ENCODE measurements at regions not wholly inside any gene's neighbourhood (a gene's known extent, or its start where the extent isn't known, plus 50 kb on each side); places are given as distances from the start of the nearest gene placed in this dataset.

GRCh38 chr9:84501587-84501986, 161.0 kb upstream of the SLC28A3 start:
- POLR2A ChIA-PET (ENCODE audit: unreplicated experiment), result no interaction called here
- in situ Hi-C loops (cut with MboI; ENCODE audit: low sequenced_read_pairs), result no loop called here

More at GRCh38 chr9:84501587-84501986, 161.0 kb upstream of the SLC28A3 start:
- Histone ChIP-seq H4K91ac (ENCODE audit: insufficient read depth, low read depth, low read length) (no peak overlapping the region), H3K56ac (ENCODE audit: extremely low read depth, insufficient read depth, low read length) (no peak overlapping the region), H3K4ac (ENCODE audit: low read depth, low read length) (no peak overlapping the region), H2AK5ac (ENCODE audit: low read depth, low read length) (no peak overlapping the region), H2BK15ac (ENCODE audit: low read depth, low read length) (no peak overlapping the region), H3K79me1 (ENCODE audit: low read depth in 1 of 2, low read length in 2 of 2) (no peaks in the 10 kb centered on the region), H3K27ac (ENCODE audit: insufficient read depth, low read length) (no peak overlapping the region), H3K9me3 (ENCODE audit: control insufficient read depth, insufficient read depth, low read length) (peaks cover 9% of the 10 kb centered on the region), H3K18ac (ENCODE audit: low read depth, low read length) (no peak overlapping the region), H4K20me1 (ENCODE audit: insufficient read depth, low read length) (no peaks in the 10 kb centered on the region), H3K9me1 (ENCODE audit: insufficient read depth, low read length) (no peaks in the 10 kb centered on the region), H3K23ac (ENCODE audit: low read depth, low read length) (no peak overlapping the region), H3K14ac (replicated peaks; ENCODE audit: low read depth, low read length) (no peak overlapping the region), H4K5ac (ENCODE audit: low read depth, low read length) (no peak overlapping the region), H2AK9ac (replicated peaks; ENCODE audit: low read depth, low read length, poor library complexity) (no peak overlapping the region), H3K27me3 (ENCODE audit: control insufficient read depth, insufficient read depth, low read length) (no peaks in the 10 kb centered on the region), H3K4me3 (ENCODE audit: insufficient read depth, low read depth, low read length) (no peak overlapping the region), H2AFZ (replicated peaks; ENCODE audit: low read length, poor library complexity) (no peak overlapping the region), H3K36me3 (ENCODE audit: control insufficient read depth, insufficient read depth, low read length) (no peaks in the 10 kb centered on the region), H3K9ac (ENCODE audit: low read depth, low read length) (no peak overlapping the region), H2BK120ac (ENCODE audit: low read depth, low read length) (no peak overlapping the region), H3K4me1 (ENCODE audit: control insufficient read depth, insufficient read depth, low read length) (no peaks in the 10 kb centered on the region), H3K4me2 (ENCODE audit: low read depth, low read length) (no peak overlapping the region), H4K8ac (ENCODE audit: low read depth in 2 of 2, low read length in 2 of 2) (no peak overlapping the region), H2BK5ac (ENCODE audit: low read depth, low read length, poor library complexity, severe bottlenecking) (no peak overlapping the region), H2BK20ac (ENCODE audit: low read depth, low read length) (no peak overlapping the region)
- intact Hi-C loops (cut with micrococcal nuclease) (no loop called here), dilution Hi-C loops (cut with HindIII; ENCODE audit: low sequenced_read_pairs, unreplicated experiment) (no loop called here)
- no peak for ATAC-seq (ENCODE audit: low read depth)
- no TSS peak for BruUV-seq (replicated peaks)
- TF ChIP-seq SMC3 (IDR thresholded peaks at IDR 0.05; ENCODE audit: low read depth, low read length) (no peak), ELK1 (IDR thresholded peaks at IDR 0.05; ENCODE audit: borderline replicate concordance, low read depth, low read length) (no peak), MAFK (IDR thresholded peaks at IDR 0.05; ENCODE audit: low read depth, low read length) (no peak), MAZ (IDR thresholded peaks at IDR 0.05; ENCODE audit: borderline replicate concordance, low read depth, low read length) (no peak), RFX5 (IDR thresholded peaks at IDR 0.05; ENCODE audit: low read depth, low read length) (no peak), NFE2L2 (IDR thresholded peaks at IDR 0.05; ENCODE audit: low read depth, low read length) (no peak), RCOR1 (IDR thresholded peaks at IDR 0.05; ENCODE audit: insufficient replicate concordance, low read length) (no peak), POLR2A (IDR thresholded peaks at IDR 0.05; ENCODE audit: low read depth, low read length) (no peak)
- CTCF ChIA-PET, result no interaction called here
- DNase-seq, result no peak

Measured in IMR-90 (cell line).